Left renal cortex interstitium (tissue), 4 donors: ENCODE measurements at regions not wholly inside any gene's neighbourhood (a gene's known extent, or its start where the extent isn't known, plus 50 kb on each side); places are given as distances from the start of the nearest gene placed in this dataset.

Experiments
- DNase-seq, 4 donors: peaks; one replicate each; pipeline ENCODE4 v3.0.0-alpha.2; 2013; ENCODE audit warnings: low read depth in 4 of 4, low spot score in 2 of 4, missing footprints in 1 of 4

GRCh38 chr12:34391771-34392581 is 369.7 kb downstream of the ALG10 start:
- DNase-seq = no peak

GRCh38 chr12:34392741-34393085 is 370.4 kb downstream of the ALG10 start:
- DNase-seq = no peak

GRCh38 chr12:34393086-34393820 is 371.0 kb downstream of the ALG10 start:
- no peak for DNase-seq

- no peak for DNase-seq
These were observed 371.5 kb downstream of the ALG10 start for GRCh38 chr12:34393821-34394150.

- DNase-seq = no peak
These were observed 372.1 kb downstream of the ALG10 start for GRCh38 chr12:34394211-34395055.

- no peak for DNase-seq
These were observed 373.0 kb downstream of the ALG10 start for GRCh38 chr12:34395056-34396005.

GRCh38 chr12:34396006-34396860 is 373.9 kb downstream of the ALG10 start:
- DNase-seq = no peak

- DNase-seq = no peak
These were observed 374.7 kb downstream of the ALG10 start for GRCh38 chr12:34396861-34397590.

GRCh38 chr12:34397591-34398365 is 375.5 kb downstream of the ALG10 start:
- DNase-seq = no peak

GRCh38 chr12:34398366-34398705 is 376.0 kb downstream of the ALG10 start:
- no peak for DNase-seq

GRCh38 chr12:34398706-34399630 is 376.7 kb downstream of the ALG10 start:
- no peak for DNase-seq

- DNase-seq = no peak
These were observed 377.5 kb downstream of the ALG10 start for GRCh38 chr12:34399631-34400410.

- no peak for DNase-seq
These were observed 378.1 kb downstream of the ALG10 start for GRCh38 chr12:34400411-34400881.

- DNase-seq = no peak
These were observed 378.8 kb downstream of the ALG10 start for GRCh38 chr12:34400986-34401658.

- DNase-seq = no peak
These were observed 379.4 kb downstream of the ALG10 start for GRCh38 chr12:34401659-34402227.
